Ascending aorta (tissue), 2 donors: ENCODE measurements at regions not wholly inside any gene's neighbourhood (a gene's known extent, or its start where the extent isn't known, plus 50 kb on each side); places are given as distances from the start of the nearest gene placed in this dataset.

ENCODE experiments used
- DNase-seq, 2 donors: peaks; one replicate each; pipeline ENCODE4 v3.0.0-alpha.2; 2019; ENCODE audit warnings: low spot score in 2 of 2
- H3K27ac ChIP-seq, 2 donors: fragments of 200-600 bp; sonication (generic); one replicate each; pipeline ENCODE4 v1.5.1; 2016 to 2017; ENCODE audit warnings: mild to moderate bottlenecking in 1 of 2
- H3K27me3 ChIP-seq: fragments of 200-600 bp; sonication (generic); one replicate; pipeline ENCODE4 v1.5.1; 2017
- H3K36me3 ChIP-seq, 2 donors: fragments of 200-600 bp; sonication (generic); one replicate each; pipeline ENCODE4 v1.5.1; 2016
- H3K4me1 ChIP-seq, 2 donors: fragments of 200-600 bp; sonication (generic); one replicate each; pipeline ENCODE4 v1.5.1; 2016 to 2017; ENCODE audit warnings: mild to moderate bottlenecking in 1 of 2
- H3K4me3 ChIP-seq, 2 donors: fragments of 200-600 bp; sonication (generic); one replicate each; pipeline ENCODE4 v1.5.1; 2016 to 2017; ENCODE audit warnings: mild to moderate bottlenecking in 1 of 2
- H3K9me3 ChIP-seq, 2 donors: fragments of 200-600 bp; sonication (generic); one replicate each; pipeline ENCODE4 v1.5.1; 2016
- intact Hi-C: fragments of 100-400 bp; cut with DNase I; formaldehyde crosslinking; loops from one replicate; pipeline ENCODE4 v1.15.1; 2023
- TF ChIP-seq, protein P1 (sequence below), 3 experiments: fragments of 200-600 bp in 2 of 3; fragments of 450-650 bp in 1 of 3; sonication (generic) in 2 of 3; IDR thresholded peaks; one replicate each; pipeline ENCODE4 v1.5.1; 2016 to 2019; ENCODE audit warnings: antibody characterized with exemption in 3 of 3, mild to moderate bottlenecking in 1 of 3, moderate library complexity in 1 of 3

DNA sequence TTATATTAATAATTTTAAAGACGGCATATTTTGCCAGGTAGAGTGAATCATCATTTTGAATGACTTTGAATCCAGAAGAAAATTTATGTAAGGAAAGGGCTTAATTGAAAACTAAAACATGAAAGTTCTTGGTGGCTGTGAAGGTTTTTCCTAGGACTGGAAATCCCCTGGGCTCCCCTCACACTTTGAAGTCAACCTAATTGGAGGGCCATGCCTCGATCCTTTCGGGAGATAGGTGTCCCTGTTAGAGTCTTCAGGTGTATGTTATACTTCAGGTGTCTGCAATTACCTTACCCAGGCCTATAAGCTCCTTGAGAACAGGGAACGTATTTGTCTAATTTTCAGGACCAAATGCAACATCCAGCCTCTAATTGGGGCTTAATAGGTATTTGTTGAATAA is 73.0 kb downstream of the ARL4C start:
- H3K9me3 ChIP-seq, result no peaks in the 10 kb centered on the region
- no peak overlapping the region for H3K4me3 ChIP-seq
- H3K27me3 ChIP-seq, result no peaks in the 10 kb centered on the region
- no peaks in the 10 kb centered on the region for H3K4me1 ChIP-seq
- no peak for DNase-seq
- TF ChIP-seq, protein P1, sequence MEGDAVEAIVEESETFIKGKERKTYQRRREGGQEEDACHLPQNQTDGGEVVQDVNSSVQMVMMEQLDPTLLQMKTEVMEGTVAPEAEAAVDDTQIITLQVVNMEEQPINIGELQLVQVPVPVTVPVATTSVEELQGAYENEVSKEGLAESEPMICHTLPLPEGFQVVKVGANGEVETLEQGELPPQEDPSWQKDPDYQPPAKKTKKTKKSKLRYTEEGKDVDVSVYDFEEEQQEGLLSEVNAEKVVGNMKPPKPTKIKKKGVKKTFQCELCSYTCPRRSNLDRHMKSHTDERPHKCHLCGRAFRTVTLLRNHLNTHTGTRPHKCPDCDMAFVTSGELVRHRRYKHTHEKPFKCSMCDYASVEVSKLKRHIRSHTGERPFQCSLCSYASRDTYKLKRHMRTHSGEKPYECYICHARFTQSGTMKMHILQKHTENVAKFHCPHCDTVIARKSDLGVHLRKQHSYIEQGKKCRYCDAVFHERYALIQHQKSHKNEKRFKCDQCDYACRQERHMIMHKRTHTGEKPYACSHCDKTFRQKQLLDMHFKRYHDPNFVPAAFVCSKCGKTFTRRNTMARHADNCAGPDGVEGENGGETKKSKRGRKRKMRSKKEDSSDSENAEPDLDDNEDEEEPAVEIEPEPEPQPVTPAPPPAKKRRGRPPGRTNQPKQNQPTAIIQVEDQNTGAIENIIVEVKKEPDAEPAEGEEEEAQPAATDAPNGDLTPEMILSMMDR (IDR thresholded peaks at IDR 0.05), result no peak
- intact Hi-C loops, result no loop called here
- no peak overlapping the region for H3K27ac ChIP-seq
- no peaks in the 10 kb centered on the region for H3K36me3 ChIP-seq

DNA sequence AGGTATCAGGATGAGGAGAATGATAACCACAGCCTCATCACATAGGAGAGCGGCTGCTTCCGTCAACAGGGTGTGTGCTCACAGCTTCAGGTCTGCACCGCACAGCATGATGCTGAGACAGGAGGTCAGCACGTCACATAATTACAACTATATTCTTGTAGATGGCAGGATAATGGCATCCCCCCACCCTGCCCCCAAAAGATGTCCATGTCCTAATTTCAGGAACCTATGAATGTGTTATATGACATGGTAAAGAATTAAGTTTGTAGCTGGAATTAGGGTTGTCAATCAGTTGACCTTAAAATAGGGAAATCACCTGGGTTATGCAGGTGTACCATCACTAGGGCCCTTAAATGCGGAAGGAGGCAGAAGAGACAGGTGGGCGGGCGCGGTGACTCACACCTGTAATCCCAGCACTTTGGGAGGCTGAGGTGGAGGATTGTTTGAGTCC is 73.9 kb downstream of the ARL4C start:
- TF ChIP-seq, protein P1 (IDR thresholded peaks at IDR 0.05), result no peak
- no peaks in the 10 kb centered on the region for H3K9me3 ChIP-seq
- H3K4me3 ChIP-seq, result no peak overlapping the region
- no peaks in the 10 kb centered on the region for H3K4me1 ChIP-seq
- H3K27ac ChIP-seq, result no peak overlapping the region
- H3K36me3 ChIP-seq, result no peaks in the 10 kb centered on the region
- no peak for DNase-seq
- intact Hi-C loops, result no loop called here
- H3K27me3 ChIP-seq, result no peaks in the 10 kb centered on the region

DNA sequence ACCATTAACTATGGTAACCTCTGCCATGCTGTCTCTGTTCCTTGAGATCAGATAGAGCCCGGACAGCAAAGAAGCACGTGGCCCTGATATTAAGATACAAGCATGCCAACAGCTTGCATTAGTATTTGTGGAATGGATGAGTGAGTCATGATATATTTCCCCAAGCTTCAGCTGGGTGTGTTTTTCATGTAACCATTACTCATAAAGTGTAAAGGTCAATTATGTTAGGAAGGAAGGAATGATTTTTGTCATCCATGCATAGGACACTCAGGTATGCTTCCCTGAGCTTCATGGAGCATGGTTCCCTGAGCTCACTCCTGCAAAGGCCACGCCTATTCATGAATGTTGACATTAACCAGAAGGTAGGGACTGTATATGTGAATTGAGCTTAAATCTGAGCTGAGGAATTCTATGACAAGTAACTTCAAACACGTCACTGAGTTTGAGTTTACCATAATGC is 74.6 kb downstream of the ARL4C start:
- Histone ChIP-seq H3K27me3 (no peaks in the 10 kb centered on the region), H3K36me3 (no peaks in the 10 kb centered on the region), H3K4me1 (no peaks in the 10 kb centered on the region), H3K9me3 (no peaks in the 10 kb centered on the region), H3K27ac (no peak overlapping the region), H3K4me3 (no peak overlapping the region)
- no peak for DNase-seq
- intact Hi-C loops, result no loop called here
- TF ChIP-seq, protein P1 (IDR thresholded peaks at IDR 0.05), result no peak

DNA sequence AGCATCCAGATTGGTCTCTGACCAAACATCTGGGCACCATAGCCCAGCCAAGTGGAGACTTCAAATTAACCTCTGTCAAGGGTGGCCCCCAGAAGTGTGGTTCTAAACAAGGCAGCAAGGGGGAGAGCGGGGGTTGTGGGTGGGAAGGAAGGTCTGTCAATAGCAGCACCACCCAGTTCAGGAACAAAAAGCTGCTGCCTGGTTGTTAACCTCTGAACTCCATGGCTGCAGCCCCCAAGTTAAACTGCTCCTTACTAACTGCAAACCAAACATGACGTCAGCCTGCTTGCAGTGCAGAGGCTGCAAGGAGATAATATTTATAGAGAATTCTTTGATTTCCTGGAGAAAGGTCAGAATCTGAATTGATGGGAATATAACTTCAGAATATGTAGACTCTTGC is 76.5 kb downstream of the ARL4C start:
- H3K27me3 ChIP-seq, result no peaks in the 10 kb centered on the region
- no peaks in the 10 kb centered on the region for H3K36me3 ChIP-seq
- no peak overlapping the region for H3K27ac ChIP-seq
- no peak overlapping the region for H3K4me3 ChIP-seq
- DNase-seq, result no peak
- no peaks in the 10 kb centered on the region for H3K9me3 ChIP-seq
- TF ChIP-seq, protein P1 (IDR thresholded peaks at IDR 0.05), result no peak
- intact Hi-C loops, result no loop called here
- H3K4me1 ChIP-seq, result no peaks in the 10 kb centered on the region

DNA sequence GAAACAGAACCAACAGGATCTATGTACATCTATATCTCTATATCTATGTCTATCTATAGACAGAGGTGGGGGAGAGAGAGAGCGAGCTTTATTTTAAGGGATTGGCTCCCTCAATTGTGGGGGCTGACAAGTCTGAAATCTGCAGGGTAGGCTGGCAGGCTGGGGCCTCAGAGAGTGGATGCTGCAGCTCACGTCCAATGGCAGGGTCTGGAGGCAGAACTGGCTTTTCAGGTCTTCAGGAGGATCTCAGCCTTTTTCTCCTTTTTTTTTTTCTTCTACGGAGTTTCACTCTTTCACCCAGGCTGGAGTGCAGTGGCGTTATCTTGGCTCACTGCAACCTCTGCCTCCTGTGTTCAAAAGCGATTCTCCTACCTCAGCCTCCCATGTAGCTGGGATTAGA is 77.2 kb downstream of the ARL4C start:
- H3K9me3 ChIP-seq, result no peaks in the 10 kb centered on the region
- no peaks in the 10 kb centered on the region for H3K27me3 ChIP-seq
- H3K4me1 ChIP-seq, result no peaks in the 10 kb centered on the region
- DNase-seq, result no peak
- H3K4me3 ChIP-seq, result no peak overlapping the region
- no peaks in the 10 kb centered on the region for H3K36me3 ChIP-seq
- TF ChIP-seq, protein P1 (IDR thresholded peaks at IDR 0.05), result no peak
- no peak overlapping the region for H3K27ac ChIP-seq
- intact Hi-C loops, result no loop called here

DNA sequence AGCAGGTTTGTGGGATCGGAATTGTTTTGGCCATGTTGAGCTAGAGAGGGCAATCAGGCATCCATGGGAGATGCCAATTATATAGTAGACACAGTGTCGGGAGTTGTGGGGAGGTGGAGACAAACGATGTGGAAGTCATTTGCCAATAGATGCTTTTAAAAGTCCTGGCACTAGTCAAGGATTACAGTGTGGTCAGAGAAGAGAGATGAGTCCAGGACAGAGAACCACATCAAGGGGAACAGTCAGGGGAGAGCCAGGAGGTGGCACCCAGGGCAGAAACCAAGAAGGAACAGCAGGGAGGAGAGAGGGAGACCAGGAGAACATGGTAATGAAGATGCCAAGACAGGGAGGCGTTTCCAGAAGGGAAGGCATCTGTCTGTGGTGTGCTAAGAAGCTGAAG is 81.2 kb downstream of the ARL4C start:
- H3K9me3 ChIP-seq, result no peaks in the 10 kb centered on the region
- no peak for DNase-seq
- H3K4me1 ChIP-seq, result no peaks in the 10 kb centered on the region
- TF ChIP-seq, protein P1 (IDR thresholded peaks at IDR 0.05), result no peak
- H3K27ac ChIP-seq, result no peak overlapping the region
- H3K27me3 ChIP-seq, result no peaks in the 10 kb centered on the region
- H3K36me3 ChIP-seq, result no peaks in the 10 kb centered on the region
- no peak overlapping the region for H3K4me3 ChIP-seq
- intact Hi-C loops, result no loop called here
